ENCODE measurements at regions not wholly inside any gene's neighbourhood (a gene's known extent, or its start where the extent isn't known, plus 50 kb on each side); places are given as distances from the start of the nearest gene placed in this dataset.

- H3K4me3 ChIP-seq, result no peak overlapping the region
Observed at GRCh38 chr20:25749649-25750048, 53.0 kb upstream of the ZNF337 start.

More at GRCh38 chr20:25749649-25750048, 53.0 kb upstream of the ZNF337 start:
- intact Hi-C loops (cut with DNase I; ENCODE audit: low total_unique reads), result no loop called here
- no peak overlapping the region for H3K27ac ChIP-seq
- H3K27me3 ChIP-seq, result no peaks in the 10 kb centered on the region
- H3K36me3 ChIP-seq, result no peaks in the 10 kb centered on the region
- no peak for TF ChIP-seq EP300 (IDR thresholded peaks at IDR 0.05)
- no peak for TF ChIP-seq POLR2AphosphoS5 (IDR thresholded peaks at IDR 0.05)
- no peak for TF ChIP-seq POLR2A (IDR thresholded peaks at IDR 0.05)
- TF ChIP-seq CTCF (IDR thresholded peaks at IDR 0.05), result no peak
- H3K4me1 ChIP-seq, result peaks cover 0 to 11% (median 3%) of the 10 kb centered on the region in 4 donors
- DNase-seq, result no peak
- WGBS, 5 donors, result 83 to 94% (median 87%) methylated on average over 4 of the region's 4 CpGs
- H3K9me3 ChIP-seq, result no peaks in the 10 kb centered on the region

Small RNA genes in the stretch of these regions (small RNA-seq; reads per million reads assigned to genes)
- gene CFTRP1, result 0 reads per million in 4 donors

Data from stomach (tissue), 8 donors.